ENCODE measurements at regions not wholly inside any gene's neighbourhood (a gene's known extent, or its start where the extent isn't known, plus 50 kb on each side); places are given as distances from the start of the nearest gene placed in this dataset.

DNA sequence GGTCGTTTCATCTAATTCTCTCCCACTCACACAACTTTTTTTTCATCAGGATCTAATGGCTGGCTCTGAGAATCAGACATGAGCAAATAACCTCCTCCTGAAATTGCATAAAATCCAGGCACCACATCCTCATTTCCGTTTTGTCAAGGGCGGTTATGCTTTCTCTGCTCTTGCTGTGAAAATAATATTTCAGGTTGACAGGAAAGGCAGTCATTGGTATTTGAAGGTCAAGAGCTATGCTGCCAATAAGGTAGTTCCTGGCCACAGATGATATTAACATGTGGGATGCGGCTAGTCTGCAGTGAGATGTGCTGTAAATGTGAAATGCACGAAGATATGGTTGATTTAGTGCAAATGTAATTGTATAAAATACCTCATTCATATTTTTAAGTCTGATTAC, 870.2 kb upstream of the TMEM132C start:
- DNase-seq (ENCODE audit: low spot score), result no peak

DNA sequence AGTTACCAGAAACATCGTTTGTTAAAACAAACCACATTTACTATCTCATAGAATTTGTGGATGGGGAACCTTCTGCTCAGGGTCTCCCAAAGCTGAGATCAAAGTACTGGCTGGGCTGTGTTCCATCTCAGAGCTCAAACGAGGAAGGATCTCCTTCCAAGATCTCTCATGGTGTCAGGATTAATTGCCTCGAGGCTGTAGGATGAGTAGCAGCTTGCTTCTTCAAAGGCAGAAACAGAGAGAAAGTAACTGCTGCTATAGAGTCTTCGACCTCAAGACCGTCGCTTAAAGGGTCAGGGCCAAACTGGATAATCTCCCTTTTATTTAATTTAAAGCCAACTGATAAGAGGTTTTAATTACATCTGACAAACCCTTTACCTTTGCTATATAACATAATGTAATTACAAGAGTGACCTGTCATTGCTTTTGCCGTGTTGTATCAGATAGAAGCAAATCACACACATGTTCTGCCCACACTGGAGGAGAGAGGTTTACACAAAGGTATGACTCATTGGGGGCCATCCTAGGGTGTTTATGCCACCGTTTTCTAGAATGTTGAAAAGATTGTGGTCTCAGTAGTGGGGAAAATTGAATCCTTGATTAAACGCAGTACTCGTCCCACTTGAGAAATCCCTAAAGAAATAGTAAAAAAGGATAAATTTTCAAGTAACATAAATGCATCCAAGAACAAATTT, 868.8 kb upstream of the TMEM132C start:
- peak; percentile 68 for DNase-seq (ENCODE audit: low spot score)

DNA sequence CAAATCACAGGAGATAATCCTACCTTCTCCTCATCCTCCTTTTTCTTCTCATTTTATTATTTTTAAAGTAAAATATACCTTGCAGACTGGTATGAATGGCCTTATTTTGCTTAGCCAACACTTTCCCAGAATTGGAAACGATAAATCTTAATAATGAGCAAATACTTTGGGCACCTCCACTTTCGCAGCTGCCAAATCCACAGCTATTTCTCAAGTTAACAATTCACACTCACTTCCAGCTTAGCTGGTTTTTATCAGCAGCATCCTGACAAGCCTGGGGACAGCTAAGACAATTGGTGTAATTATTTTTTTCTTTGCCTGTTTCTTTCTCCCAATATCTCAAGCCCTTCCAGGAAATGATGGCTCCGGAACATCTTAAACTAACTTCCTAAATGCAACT, 867.5 kb upstream of the TMEM132C start:
- no peak for DNase-seq (ENCODE audit: low spot score)

DNA sequence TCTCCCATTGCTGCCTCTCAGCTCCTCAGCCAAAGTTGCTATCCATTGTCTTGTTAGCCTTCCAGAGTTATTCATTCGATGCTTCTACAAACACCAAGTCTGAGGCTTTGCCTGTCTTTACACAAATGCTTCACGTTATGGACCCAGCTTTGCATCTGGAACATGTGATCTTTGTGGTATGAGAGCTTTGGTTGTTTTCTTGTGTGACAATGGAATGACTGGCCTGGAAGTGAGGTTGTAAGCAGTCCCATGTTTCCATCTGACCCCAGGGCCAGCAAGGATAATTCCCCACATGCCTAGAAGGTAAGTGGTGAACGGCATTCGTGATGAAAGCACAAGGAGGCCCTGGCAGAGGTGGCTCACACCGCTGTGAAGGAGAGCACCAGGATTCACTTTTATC, 866.7 kb upstream of the TMEM132C start:
- DNase-seq (ENCODE audit: low spot score), result no peak

DNA sequence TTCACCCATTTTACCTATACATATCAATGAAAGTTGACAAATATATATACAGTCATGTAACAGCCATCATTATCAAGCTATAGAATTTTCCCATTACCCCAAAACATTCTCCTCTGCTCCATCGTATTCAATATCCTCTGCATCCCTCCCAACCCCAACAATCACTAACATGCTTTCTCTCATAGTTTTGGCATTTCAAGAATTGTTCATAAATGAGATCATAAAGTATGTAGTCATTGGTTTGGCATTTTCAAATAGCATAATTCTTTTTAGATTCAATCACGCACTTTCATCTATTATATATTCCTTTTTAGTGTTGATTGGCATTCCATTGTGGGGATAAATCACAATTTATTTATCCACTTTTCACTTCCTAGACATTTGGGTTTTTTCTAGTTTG, 866.0 kb upstream of the TMEM132C start:
- DNase-seq (ENCODE audit: low spot score), result no peak

DNA sequence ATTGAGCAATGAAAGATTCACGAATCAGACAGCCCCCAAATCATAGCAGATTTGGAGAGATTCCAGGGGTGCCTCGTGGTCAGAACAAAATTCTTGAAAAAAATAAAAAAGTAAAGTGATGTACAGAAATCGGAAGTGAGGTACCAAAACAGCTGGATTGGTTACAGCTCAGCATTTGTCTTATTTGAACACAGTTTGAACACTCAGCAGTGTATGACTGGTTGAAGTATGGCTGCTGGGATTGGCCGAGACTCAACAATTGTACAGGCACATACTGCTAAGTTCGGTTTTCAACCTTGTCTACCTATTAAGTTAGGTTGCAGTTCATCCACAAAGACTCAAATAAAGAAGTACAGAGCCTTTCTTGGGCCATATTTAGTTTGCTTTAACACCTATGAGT, 865.4 kb upstream of the TMEM132C start:
- DNase-seq (ENCODE audit: low spot score), result no peak

DNA sequence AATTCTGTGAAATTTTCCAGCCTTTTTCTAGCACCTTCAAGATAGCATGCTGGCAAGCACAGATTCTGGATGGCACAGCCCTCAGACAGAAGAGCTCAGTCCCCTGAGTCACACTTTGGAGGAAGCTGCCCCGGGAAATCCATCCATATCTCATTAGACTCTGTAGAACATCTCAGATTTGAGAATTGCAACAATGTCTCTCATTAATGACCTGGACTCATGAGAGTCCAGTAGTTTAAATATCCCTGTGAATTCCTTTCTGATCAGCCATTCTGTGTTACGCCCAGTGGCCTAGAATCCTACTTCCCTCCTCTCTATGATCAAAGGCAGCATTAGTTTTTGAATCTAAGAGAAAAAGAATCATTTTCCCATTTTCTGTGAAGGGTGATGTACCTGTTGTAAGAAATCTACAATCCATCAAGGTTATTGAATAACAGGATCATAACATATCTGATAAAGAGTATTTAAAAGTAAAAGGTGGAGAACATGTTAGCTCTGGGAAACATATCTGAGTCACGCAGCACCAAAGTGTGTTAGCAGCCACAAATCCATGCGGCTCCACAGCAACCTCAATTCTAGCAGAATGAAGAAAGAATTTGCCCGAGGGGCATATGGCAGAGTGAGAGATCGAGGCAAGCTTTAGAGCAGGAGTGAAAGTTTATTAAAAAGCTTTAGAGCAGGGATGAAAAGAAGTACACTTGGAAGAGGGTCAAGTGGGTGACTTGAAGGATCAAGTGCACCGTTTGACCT, 855.6 kb upstream of the TMEM132C start:
- DNase-seq (ENCODE audit: low spot score), result no peak

DNA sequence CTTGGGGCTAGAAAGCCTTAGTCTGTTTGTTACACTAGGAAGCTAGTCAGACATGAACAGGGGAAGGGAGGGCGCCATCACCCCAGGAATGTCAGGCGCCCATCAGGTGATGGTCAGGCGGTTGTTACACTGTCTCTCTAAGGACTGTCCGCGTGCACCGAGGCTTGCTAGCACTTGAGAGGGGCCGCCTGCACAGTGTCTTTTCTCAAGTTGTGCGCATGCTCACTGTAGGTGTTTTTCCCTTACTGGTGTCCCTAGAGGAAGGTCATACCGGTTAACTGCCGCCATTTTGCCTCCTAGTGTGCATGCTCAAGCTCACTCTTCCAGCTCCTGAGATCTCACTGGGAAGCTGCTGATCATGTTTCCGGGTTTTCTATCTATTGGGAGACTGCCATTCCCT, 855.0 kb upstream of the TMEM132C start:
- DNase-seq (ENCODE audit: low spot score), result no peak

DNA sequence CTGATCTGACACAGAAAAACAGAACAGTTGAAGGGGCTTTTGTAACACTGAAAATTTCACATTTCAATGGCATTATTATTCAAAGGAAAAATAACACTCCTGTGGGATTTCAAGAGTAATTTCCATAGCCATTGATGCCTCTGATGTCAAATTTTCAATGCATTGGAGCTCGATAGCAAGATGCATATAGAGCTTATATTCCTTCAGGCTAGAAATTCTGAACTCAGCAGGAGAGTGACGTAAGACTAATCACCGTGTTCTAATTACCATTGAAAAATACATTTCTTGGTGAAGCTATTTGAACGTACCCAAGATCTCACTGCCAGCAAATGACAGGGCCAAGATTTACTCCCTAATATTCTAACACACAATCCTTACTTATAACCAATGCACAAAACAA, 854.1 kb upstream of the TMEM132C start:
- DNase-seq (ENCODE audit: low spot score), result no peak

DNA sequence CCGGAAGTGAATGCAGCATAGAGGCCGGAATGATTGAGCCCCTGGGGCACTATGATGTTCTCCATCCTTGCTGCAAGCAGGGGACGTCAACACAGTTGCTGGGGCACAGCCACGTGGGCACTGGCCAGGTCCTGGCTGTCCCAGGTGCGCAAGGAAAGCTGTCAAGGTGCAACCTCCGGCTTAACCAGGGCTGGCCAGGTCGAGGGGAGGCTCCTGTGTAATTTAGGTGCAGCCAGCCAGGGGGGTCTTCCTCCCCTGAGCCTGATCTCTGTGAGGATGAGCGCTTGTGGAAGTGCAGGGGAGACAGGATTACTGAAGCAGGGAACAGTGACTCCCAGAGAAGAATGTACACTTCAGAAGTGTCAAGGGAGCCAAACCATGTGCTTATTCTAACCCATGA, 852.8 kb upstream of the TMEM132C start:
- no peak for DNase-seq (ENCODE audit: low spot score)

DNA sequence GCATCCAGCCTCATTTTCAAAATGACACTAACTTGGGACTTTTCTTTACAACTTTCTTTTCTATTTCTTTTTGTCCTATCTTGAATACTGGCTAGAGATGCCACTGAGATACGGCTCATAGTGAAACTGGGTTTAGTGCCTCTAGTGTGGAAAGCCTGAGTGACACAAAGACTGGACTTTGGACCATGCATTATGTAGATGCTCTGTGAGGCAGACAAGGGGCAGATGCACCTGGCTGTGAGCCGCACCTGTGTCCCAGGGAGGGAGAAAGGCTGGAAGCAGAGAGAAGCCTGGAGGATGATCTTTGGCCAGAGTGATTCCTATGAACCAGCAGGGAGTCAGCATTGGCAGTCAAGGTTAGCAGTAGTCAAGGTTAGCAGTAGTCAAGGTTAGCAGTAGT, 852.3 kb upstream of the TMEM132C start:
- no peak for DNase-seq (ENCODE audit: low spot score)

DNA sequence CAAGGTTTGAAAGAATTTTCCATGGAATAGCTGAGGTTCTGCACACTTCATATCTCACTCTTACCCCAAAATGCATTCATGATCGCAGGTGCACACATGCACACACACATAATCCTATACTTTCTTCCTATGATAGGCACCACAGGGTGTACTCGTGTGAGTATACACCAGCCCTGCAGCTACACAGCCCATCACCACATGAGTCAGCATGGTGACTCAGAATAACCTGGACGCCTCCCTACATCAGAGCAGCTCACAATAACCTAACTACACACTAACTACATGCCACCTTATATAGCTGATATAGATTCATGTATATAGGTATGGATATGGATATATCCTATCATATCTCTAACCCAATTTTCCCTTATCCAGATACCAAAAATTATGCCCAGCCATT, 850.2 kb upstream of the TMEM132C start:
- no peak for DNase-seq (ENCODE audit: low spot score)

DNA sequence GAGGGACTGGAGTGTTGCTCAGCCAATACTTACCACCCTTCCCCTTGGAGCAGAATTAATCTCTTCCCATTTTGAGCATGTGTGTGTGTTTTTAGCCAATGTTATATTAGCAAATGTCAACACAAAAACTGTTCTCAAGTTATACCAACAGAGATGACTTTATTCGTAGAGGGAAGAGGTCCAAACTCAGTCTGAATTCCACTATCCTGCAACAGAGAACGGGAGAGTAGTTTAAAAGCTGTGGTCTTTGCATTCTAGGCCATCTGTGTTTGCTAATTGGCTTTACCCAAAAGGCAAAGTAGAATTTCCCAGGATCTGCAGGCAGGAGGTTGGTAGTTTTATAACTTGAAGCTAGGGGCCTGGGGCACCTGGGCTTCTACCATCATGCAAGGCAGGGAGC, 847.9 kb upstream of the TMEM132C start:
- no peak for DNase-seq (ENCODE audit: low spot score)

DNA sequence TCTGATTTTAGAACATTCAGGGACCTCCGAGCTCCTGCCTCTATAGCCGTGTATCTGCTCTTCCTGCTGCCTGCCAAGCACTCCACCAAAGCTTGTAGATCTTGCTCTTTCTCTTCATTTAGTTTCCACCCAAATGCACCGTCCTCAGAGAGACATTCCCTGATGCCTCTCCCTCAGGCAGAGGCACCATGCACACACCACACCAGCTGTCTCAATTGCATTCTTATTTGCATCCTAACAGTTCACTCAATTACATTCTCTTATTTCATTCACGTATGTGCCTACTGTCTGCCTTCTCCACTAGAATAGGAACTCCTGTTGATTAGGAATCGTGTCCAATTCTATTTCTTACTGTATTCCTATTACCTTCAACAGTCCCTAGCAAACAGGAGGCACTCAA, 845.4 kb upstream of the TMEM132C start:
- DNase-seq (ENCODE audit: low spot score), result no peak

DNA sequence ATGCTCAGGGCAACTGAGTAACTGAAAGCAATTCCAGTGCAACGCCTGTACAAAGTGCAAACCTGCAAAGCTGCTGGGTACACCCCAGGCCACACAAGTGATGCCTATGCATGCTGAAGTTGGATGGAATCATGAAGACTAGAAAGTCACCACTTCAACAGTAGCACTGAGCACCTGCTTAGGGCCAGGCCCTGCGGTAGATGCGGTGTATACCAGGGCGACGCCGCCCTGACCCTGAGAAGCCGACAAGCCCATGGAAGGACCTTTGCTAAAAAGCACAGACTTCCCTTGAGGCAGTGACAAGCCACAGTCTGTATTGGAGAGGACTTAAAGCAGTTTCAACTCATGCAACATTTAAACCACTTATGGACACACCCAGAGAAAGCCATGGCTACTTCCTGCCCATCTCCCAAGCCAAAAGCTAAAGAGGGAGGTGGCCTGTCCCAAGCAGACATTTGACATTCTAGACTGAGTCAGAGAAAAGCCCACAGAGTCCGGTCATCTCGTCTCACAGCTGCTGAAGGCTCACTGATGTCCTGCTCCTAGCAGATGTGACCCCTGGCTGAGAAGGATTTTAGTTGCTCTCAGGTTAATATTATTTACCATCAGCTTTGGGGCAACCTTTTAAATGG, 843.9 kb upstream of the TMEM132C start:
- no peak for DNase-seq (ENCODE audit: low spot score)

DNA sequence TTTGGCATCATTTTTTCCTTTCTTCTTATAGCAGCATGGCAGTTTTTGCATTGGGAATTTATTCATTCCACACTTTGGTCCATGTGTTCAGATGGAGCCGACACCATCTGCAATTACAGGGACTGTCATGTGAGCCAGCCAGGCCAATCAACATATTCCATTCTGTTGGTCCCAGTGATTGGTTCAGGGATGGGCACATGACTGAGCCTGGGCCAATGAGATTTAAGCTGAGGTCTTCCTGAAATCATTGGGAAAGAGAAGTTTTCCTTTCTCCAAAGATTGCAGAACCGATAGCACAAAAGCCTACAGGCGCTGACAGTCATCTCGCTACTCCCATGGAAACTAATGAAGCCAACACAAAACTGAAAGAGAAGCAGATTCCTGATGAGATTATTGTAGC, 841.5 kb upstream of the TMEM132C start:
- DNase-seq (ENCODE audit: low spot score), result no peak

DNA sequence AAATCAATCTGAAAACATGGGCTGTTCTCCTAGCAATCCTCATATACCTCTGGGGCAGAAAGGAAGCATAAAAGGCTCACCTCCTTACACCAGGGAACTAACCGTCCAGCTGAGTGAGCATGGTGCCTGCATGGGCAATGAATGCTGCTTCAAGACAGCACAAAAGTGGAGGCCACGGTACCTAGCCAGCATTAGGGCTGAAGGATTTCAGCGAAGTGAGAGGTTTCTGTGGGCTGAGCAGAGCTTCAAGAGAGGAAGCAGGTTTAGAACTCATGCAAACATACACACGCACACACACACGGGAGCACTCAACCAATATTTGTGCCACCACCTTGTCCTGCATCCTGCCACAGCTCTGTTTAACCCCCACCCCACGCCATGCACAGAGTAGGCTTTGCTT, 838.5 kb upstream of the TMEM132C start:
- no peak for DNase-seq (ENCODE audit: low spot score)

DNA sequence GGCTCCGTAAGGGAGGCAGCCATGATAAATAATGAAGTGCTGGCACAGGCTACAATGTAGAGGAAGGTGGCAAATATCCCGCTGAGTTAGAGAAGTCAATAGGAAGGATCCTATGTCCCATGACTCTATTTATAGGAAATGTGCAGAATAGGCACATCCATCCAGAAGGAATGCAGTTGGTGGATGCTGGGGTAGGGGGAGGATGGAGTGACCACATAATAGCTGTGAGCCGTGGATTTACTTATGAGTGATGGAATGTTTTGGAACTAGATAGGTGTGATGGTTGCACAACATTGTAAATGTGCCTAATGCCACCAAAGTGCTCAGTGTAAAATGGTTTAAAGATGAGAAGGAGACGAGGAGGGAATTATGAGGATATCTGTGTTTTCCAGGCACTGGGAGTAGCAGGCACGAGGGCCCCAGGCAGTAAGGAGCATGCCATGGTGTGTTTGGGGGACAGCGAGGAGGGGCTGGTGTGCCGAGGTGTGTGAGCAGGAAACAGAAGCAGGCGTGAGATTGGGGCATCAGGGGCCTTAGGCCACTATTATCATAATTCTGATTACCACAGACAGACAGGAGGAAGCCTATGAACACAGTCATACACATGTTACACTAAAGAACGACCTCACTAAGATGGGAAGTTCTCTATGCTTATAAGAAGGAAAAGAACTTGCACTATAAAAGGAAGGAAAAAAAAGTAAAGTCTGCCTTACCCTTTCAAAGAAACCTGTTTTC, 837.3 kb upstream of the TMEM132C start:
- no peak for DNase-seq (ENCODE audit: low spot score)

DNA sequence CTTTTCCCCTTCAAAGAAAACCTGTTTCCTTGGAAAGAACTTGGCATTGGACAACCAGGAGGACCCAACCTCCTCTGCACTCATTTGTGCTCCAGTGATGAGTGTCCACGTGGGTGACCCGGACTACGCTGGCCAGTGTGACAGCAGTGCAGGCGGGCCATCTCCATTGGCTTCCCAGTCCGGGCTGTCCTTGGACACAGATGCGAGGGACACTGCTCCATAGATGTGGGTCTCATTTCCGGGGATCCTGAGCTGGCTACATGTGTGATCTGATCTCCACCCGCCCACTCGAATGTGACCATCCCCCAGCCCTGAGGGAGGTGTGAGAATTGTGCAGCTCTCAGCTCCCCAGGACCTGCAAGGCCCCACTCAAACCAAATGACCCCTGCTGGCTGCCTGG, 836.6 kb upstream of the TMEM132C start:
- no peak for DNase-seq (ENCODE audit: low spot score)

DNA sequence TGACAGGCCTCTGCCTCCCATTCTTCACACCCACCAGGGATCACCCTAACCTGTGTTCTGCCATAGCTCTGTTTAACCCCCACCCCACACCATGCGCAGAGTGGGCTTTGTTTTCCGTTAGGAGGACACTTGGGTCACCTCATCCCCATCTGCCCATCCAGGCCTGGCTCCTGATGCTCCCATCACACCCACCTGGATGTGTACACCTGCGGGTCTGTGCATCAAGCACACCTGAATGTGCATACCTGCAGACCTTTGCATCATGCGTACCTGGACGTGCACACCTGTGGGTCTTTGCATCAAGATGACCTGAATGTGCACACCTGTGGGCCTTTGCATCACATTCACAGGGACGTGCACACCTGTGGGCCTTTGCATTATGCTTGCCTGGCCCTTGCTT, 835.8 kb upstream of the TMEM132C start:
- no peak for DNase-seq (ENCODE audit: low spot score)

DNA sequence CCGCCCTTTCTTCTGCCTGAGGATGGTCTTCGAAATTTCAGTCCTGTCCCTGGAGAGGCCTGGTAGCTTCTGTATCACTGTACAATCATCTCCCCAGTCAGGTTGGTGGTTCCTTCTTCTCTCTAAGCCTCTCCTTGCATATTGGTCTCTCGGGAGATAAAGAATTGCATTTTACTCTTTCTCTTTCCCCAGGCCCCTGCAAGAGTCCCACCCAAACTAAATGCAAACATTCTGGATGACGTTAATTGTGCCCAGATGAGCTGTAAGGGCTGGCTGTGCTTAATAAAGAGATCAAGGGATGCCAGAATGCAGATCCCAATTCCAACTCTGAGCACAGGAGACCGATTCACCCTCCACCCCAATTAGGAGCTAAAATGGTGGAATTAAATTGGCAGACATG, 835.4 kb upstream of the TMEM132C start:
- no peak for DNase-seq (ENCODE audit: low spot score)

DNA sequence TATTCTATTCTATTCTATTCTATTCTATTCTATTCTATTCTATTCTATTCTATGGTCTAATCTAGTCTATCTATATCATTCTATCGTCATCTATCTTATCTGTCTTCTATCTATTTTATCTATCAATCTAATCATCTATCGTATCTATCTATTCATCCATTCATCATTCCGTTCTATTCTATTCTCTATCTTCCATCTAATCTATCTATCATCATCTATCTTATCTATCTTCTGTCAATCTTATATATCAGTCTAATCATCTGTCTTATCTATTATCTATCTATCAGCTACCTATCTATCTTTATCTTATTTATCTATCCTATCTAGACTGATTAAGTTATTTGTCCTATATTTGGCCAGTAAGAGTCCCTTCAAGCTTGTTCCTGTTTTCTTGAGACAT, 831.5 kb upstream of the TMEM132C start:
- no peak for DNase-seq (ENCODE audit: low spot score)
